DMS53 (cell line): ENCODE measurements at regions not wholly inside any gene's neighbourhood (a gene's known extent, or its start where the extent isn't known, plus 50 kb on each side); places are given as distances from the start of the nearest gene placed in this dataset.

ENCODE experiments used
- DNase-seq: peaks from one replicate; lab custom pipeline; 2025; lab: John Stamatoyannopoulos, UW

DNA sequence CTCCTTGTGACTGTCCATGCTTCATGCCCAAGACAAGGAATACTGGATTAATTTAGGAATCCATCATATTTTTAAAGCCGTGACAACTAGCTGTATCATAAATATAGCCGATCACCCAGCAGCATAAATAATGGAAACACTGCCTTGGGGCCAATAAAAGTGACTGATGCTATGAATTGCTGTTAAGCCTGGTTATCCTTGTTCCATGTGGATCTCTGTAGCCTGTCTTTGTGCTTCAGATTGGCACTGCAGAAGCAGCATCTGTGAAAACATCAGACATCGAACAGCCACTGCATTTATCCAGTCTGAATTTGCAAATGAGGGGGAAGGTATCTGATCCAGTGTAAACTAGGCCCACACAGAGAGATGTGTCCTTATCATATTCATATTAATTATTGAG lies 1181.8 kb downstream of the SORCS1 start:
- no peak for DNase-seq

DNA sequence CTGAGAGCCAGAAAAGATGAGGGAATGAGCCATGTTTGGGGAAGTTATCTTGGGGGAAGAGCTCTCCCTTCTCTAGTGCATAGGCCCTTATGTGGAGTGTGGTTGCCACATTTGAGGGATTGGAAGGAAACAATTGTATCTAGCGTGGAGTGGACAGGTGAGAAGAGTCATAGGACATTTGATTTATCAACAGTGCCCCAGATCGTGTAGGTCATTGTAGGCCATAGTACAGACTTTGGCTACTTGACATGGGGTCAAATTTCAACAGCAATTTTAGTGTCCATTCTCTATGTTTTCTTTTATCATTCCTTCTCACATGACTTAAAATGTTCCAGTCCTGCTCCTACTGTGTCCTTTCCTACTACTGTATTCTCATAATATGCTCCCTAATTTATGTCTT lies 1182.8 kb downstream of the SORCS1 start:
- no peak for DNase-seq

DNA sequence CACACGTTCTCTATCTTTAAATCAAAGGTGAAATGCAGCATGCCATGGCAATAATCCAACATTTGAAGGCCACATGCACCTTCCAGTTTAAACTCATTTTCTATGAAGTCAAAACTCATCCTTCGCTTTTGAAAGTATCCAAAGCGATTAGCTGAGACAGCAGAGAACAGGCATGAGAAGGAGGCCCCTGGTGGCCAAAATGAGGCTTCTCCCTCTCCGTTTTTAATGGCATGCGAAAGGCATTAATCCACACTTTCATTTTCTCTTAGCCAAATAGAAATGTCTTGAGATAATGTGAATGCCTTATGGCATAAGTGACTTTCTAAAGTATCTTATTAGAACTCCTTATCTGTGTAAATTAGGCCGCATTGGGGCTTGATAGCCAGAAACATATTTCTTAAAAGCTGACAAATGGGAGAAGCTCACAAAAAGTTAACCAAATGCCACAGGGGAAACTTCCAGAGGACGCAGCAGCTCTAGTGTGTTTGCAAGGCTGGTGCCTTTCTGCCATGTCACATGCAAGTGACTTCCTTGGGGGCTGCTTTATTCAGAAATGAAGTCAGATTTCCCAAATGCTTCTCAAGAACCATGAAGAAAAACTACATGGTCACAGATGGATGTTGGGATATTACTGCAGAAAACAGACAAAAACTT lies 1189.6 kb downstream of the SORCS1 start:
- DNase-seq = peak; percentile 38

DNA sequence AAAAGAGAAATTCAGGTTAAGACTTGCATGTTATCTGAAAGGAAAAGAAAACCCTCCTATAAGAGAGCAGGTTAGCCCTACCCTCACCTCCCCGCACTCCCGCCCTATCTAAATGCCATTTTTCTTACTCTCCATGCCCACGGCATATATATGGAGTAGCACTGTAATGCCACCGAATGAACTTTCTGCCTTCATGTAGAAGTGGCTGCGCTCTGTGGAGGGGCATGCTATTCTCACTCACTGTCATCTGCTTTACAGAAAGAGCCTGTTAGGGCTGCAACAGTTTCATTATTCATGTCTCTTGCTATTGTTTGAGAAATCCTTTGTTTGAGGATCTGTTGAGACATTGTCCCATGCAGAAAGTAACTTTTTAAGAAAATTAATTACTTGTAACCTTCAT lies 1190.6 kb downstream of the SORCS1 start:
- DNase-seq = no peak

DNA sequence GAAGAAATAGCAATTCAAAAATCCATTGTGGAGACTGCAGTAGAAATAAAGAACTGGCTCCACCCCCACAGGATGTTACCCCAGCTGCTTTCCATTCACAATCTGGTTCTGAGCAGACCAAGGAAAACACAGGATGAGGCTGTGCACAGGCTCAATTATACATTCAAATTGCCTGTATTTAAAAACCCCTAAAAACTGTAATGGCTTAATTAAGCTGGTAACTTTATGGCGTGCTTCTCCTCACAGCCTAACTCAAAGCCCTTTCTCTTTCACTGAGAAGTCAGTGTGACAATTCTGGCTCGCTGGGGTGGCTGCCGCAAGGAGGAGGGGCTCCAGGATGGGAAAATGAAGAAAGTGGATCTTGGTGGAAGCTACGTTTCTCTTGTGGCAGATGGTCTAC lies 1191.1 kb downstream of the SORCS1 start:
- DNase-seq = no peak

DNA sequence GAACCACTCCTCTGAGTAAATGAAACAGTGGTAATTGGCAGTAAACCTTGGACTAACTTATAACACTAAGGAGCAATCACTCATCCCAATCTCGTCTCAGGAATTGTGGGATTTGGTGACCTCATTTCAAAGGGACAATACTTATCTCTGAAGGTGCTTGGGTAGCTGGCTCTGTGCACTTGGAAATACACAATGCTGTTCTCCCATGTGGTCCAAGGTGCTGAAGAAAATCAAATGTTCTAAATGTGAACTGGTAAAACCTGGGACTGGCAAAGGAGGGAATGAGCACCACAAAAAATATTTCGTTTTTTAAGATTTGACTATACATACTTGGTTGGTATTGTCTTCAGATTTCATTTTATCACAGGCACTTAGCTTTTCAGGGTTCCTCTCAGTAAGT lies 1193.0 kb downstream of the SORCS1 start:
- no peak for DNase-seq

DNA sequence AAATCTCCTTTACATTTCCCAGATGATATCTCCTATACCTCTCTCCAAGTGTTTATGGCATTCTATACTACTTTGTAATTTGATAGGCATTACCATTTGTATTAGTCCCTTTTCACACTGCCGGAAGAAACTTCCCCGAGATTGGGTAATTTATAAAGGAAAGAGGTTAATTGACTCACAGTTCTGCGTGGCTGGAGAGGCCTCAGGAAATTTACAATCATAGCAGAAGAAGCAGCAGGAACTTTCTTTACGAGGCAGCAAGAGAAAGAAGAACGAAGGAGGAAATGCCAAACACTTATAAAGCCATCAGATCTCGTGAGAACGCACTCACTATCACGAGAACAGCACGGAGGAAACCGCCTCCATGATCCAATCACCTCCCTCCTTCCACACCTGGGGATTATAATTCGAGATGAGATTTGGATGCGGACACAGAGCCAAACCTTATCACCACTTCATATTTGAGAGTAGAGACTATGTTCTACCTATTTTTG lies 1194.6 kb downstream of the SORCS1 start:
- DNase-seq = no peak

DNA sequence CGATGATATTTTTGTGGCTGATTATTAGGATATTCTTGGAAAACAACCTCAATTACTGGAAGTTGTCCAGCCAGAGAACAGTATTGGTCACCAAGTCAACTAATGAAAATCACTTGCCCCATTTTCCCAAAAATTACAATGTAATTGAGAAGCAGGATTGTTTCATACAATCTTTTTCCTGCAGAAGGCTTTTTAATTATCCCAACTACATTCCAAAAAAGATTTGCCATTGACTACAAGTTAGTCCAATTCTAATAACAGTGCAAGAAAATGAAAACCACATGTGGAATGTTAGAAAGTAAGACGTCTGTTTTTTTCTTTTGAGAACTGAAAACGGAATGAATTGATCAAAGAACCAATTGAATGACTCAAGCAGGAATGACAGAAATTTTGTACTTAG lies 1195.8 kb downstream of the SORCS1 start:
- no peak for DNase-seq

DNA sequence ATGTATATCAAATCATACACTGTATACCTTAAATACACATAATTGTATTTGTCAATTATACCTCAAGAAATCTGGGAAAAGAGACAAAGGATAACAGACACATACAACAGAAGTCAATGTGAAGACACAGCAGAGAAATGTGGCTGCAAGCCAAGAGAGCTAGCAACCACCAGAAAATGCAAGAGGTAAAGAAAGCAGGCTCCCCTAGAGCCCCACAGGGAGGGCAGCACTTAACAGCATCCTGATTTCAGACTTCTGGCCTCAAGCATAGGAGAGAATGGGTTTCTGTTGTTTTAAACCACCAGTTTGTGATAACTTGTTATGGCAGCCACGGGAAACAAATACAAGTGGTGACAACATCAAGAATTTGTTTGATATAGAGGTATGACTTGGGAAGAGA lies 1197.2 kb downstream of the SORCS1 start:
- DNase-seq = no peak

DNA sequence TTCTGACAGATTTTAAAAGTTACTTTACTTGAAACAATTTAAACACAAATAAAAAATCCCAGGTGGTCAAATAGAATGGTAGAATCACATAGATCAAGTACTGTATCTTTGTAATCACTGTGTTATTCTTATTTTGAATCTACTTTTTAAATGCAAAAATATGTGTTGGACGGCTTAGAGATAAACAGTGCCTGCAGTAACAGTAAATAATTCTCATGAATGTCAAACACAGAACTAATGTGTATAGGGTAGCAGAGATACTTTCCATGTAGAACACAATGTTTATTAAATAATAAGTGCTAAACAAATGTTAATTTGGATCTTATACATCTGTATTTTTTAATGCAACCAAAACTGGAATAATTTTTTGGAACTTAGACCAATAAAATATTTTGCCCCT lies 1199.4 kb downstream of the SORCS1 start:
- DNase-seq = no peak

DNA sequence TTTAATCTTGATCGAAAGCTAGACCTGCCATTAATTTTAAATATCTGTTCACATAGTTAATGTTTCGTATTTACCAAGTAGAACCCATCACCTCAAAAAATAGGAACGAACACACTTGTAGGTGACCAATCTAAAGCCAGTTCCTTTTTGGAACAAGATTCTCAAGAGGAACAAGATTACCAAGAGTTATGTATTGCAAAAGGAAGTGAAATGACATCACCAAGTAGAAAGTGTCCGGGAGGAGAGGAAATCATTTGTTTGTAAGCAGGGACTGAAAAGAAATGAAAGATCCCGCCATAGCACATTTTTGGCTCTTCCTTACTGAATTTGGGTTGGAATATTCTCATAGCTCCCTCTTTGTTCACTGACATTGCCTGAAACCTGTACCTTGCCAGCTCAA lies 1200.5 kb downstream of the SORCS1 start:
- DNase-seq = no peak

DNA sequence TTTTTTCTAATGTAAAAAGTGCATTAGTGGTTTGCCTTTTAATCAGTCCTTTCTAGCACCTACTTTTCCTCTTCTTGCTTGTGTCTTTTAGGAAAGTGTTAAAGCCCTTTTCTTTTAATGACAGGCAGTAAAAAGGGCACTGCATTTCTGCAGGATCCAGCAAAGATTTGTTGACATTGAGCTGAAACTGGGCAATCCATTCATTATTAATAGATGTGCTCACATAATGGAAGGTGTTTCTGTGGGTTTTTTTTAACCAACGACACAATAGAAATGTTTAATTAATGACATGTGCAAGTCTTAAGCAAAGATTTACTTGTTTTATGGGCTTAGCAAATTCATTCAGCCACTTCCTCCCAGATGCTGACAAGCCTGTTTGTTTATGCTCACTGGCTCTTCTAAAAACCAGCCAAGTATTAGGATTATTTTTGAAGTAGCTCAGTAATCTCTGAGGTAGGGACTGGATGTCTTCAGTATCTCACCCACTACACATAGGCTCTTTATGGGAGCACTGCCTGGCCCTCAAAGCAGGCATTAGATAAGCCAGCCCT lies 1201.1 kb downstream of the SORCS1 start:
- DNase-seq = no peak

DNA sequence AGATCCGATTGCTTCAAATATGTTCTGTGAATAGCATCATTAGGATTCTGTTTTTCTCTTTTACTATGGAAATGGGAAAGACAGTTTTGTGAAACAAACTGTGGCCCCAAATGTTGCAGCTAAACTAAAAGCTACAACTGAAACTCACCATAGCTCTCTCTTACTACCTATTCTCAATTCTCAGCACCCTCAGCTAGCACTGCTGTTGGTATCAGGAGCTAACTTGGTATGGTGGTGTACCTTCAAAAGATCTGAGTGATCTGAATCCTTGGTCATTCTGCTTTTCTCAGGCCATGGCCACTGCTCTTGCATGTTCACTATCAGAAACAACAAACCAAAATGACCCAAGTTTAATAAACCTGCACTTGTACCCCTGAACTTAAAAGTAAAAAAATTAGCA lies 1208.0 kb downstream of the SORCS1 start:
- no peak for DNase-seq

DNA sequence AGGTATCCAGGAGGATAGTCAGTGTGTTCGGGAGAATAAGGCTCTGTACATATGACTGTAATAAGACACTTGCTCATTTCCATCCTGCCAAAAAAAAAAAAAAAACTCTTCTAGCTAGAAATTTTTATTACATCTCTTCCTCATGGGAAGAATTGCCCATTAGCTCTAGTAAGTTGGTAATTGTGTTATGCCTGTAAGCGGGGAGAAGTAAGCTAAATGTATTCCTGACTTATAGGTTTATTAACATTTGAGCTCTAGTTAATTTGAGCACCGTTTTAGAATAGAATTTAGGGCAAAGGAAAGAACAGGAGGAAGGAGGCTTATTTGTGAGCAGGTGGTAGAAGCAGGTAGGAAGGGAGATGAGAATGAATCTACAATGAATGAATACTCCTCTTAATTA lies 1210.6 kb downstream of the SORCS1 start:
- DNase-seq = no peak

DNA sequence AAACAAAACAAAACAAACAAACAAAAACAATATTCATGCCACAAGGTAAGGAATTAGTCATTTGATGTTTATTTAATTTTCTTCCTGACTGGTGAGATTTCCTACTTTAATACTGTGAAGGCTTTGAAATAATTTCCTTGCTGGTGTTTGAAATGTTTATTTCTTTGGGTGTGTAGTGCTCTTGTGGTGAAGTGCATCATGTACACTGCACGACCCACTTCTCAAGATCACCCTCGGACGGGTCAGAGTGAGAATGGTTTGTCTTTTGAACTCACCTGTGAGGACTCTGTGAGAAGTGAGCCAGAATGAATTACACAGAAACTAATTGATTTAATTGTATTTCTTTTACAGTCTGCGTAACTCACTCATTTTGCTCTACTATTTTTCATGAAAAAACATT lies 1211.5 kb downstream of the SORCS1 start:
- no peak for DNase-seq

DNA sequence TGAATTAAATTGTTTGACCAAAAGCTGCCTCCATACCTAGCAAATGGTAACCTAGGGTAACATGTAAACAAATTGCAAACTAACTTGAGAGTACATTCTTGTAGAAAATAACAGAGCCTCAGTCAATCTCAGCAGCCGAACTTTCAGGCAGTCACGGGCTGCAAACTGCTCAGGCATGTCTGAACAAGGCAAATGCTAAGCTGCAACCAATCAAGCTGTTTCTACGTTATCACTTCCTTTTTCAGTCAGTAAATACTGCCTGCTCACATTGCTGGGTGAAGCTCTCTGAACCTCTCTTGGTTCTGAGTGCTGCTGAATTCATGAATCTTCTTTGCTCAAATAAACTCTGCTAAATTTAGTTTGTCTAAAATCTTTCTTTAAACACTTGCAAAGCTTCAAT lies 1212.4 kb downstream of the SORCS1 start:
- DNase-seq = no peak

DNA sequence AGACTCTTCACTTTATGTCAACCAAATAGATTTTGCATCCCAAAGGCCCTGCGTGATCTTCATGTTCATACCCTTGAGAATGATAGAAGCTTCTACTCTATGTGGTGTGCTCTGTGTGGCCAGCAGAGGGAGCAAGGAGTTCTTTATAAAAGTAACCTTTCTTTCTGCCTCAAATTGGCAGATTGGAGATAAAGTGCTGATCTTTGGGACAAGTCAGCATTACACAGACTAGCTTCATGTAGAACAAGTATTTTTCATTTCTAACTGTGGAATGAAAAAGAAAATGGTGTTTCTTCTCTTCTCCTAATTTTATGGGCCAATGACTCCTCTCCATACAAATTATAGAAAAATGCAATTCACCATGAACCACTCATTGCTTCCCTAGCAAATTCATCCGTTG lies 1214.1 kb downstream of the SORCS1 start:
- peak; percentile 71 for DNase-seq

DNA sequence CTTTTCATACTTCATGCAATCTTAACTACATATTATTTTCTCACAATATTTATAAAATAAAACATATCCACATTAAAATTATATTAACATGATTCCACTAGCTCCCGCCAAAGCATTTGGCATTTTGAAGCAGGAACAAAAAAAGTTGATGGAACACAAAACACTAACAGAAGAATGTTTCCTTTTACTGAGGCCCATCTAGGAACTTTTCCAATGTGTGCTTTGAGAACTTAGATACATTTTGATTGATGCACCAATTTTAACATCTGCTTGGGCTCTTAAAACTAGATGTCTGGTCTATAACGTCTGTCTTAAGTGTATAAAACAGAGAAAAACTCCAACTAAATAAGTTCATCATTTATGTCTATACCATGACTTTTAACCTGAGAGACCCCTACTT lies 1214.8 kb downstream of the SORCS1 start:
- DNase-seq = no peak

DNA sequence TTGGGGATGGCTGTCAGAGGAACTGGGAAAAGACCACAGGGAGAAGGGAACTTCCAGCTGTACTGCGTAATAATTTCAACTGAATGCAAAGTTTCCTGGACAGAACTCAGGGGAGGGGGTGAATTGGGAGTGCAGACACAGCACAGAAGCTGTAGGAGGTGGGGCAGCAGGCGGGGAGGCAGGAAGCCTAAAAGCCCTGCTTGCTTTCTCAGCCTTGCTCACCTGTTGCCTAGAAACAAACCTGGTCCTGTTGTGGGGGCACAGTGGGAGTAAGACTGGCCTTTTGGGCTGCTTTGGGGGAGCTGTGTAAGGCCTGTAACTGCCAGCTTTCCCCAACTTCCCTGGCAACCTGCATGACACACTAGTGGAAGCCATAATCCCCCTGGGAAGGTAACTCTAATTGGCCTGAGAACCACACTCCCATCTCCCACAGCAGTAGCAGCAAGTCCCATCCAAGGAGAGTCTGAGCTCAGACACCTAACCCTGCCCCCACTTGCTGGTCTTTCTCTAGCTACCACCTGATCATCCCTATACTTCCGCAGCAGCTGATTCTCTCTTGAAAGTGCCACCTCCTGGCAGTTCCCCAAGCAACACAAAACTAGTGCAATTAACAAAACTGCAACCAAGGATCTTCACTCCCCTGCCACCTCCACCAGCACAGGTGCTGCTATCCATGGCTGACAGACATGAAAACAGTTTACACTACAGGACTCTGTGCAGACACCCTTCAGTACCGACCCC lies 1239.3 kb downstream of the SORCS1 start:
- no peak for DNase-seq

DNA sequence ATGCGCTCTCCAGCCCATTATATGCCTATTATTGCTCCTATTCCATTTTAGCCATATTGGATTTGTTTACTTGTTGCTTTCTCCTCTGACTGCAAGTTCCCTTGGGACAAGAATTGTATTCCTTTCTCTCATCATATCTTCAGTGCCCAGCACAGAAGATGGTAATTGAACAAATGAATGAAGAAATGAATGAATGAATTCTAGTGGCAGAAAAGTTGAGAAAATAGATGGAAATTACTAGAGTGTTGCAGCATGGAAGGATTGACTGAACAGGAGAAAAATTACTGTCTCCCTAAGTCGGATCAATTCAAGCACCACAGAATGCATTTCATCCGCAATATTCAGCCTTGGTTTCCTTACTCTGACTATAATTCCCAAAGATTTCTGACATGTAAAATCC lies 1243.2 kb downstream of the SORCS1 start:
- DNase-seq = no peak

DNA sequence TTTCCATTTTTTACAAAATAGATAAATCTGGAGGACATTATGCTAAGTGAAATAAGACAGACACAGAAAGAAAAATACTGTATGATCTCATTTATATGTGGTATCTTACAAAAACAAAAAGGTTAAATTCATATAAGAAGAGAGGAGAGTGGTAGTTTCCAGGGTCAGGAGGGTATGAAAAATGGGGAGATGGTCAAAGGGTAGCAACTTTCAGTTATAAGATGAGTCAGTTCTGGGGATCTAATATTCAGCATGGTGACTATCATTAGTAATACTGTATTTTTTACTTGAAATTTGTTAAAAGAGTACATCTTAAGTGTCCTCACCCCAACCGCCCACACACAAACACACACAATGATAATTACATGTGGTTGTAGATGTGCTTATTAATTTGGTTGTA lies 1250.1 kb downstream of the SORCS1 start:
- DNase-seq = no peak

DNA sequence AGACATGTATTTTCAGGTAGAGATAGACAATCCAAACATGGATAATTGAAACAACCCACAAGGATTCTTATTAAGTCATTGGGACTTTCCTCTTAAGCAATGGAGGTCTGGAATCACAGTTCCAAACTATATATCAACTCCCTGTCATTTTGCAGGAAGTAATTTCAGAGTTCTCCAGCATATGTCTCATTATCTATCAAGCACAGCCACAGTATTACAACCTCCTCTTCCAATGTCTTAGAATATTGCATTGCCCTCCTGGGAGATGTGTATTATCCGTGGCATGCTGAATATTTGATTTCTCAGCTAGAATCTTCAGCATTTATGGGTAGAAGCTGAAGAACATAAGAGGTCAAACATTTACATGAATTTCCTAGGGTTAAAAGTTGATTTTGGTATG lies 1255.8 kb downstream of the SORCS1 start:
- DNase-seq = no peak

DNA sequence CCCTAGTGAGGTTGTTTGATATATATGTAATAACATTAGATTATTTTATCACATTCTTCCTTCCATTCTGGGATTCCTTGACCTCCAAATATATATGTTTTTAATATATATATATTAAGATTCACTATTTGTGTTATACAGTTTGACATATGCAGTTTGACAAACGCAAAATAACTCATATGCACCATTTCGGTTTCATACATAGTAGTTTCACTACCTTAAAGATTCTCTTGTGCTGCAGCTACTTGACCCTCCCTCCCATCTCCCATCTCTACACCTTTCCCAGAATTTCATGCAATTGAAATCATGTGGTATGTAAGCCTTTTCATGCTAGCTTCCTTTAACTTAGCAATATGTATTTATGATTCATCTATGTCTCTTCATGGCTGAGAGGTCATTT lies 1244.4 kb downstream of the SORCS3 start:
- no peak for DNase-seq

DNA sequence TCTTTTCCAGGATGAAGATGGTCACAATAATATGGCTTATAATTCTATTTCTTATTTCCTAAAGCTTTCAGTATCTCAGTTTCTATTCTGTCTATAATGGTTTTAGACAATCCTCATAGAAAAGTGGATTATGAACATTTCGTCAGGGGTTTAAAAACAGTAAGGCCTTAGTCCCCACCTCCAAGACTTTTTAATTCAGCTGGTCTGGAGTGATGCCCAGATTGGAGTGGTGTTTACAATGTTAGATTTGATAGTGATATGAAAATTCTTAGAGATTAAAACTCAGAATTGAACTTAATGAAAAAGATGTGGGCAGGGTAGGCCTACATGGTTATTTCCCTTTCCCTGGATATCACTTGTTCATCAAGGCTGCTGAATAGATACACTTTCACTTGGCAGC lies 1238.3 kb downstream of the SORCS3 start:
- DNase-seq = no peak
